ENCODE measurements at regions not wholly inside any gene's neighbourhood (a gene's known extent, or its start where the extent isn't known, plus 50 kb on each side); places are given as distances from the start of the nearest gene placed in this dataset.

- DNase-seq: no peak
These were observed 198.6 kb downstream of the TEX29 start for GRCh38 chr13:111519041-111519440.

GRCh38 chr13:111519490-111520170, 199.2 kb downstream of the TEX29 start:
- DNase-seq: no peak

GRCh38 chr13:111521030-111521429, 200.6 kb downstream of the TEX29 start:
- no peak for DNase-seq

- no peak for DNase-seq
These were observed 201.3 kb downstream of the TEX29 start for GRCh38 chr13:111521691-111522229.

GRCh38 chr13:111525320-111526118, 205.1 kb downstream of the TEX29 start:
- no peak for DNase-seq

GRCh38 chr13:111526922-111527321, 206.5 kb downstream of the TEX29 start:
- no peak for DNase-seq

- no peak for DNase-seq
These were observed 207.3 kb downstream of the TEX29 start for GRCh38 chr13:111527614-111528229.

GRCh38 chr13:111528513-111528912, 208.1 kb downstream of the TEX29 start:
- DNase-seq: no peak

- DNase-seq: no peak
These were observed 209.9 kb downstream of the TEX29 start for GRCh38 chr13:111530137-111530870.

GRCh38 chr13:111531505-111531904, 211.1 kb downstream of the TEX29 start:
- DNase-seq: no peak

- no peak for DNase-seq
These were observed 211.7 kb downstream of the TEX29 start for GRCh38 chr13:111532111-111532510.

- no peak for DNase-seq
These were observed 213.7 kb downstream of the TEX29 start for GRCh38 chr13:111533900-111534683.

GRCh38 chr13:111534751-111535522, 214.5 kb downstream of the TEX29 start:
- DNase-seq: no peak

- DNase-seq: no peak
These were observed 215.0 kb downstream of the TEX29 start for GRCh38 chr13:111535523-111535811.

GRCh38 chr13:111536075-111536642, 215.7 kb downstream of the TEX29 start:
- no peak for DNase-seq

- DNase-seq: no peak
These were observed 216.8 kb downstream of the TEX29 start for GRCh38 chr13:111537115-111537728.

- no peak for DNase-seq
These were observed 217.5 kb downstream of the TEX29 start for GRCh38 chr13:111537843-111538499.

GRCh38 chr13:111539252-111539651, 218.8 kb downstream of the TEX29 start:
- no peak for DNase-seq

GRCh38 chr13:111539791-111540446, 219.5 kb downstream of the TEX29 start:
- no peak for DNase-seq

GRCh38 chr13:111540486-111540885, 220.0 kb downstream of the TEX29 start:
- DNase-seq: no peak

All from HCEC 1CT (cell line).